T-helper 1 cell treated with Interleukin-12 subunit alpha and Interleukin-12 subunit beta and Interleukin-4 antibody, amounts not matched to agents 30 ng/mL and 1 ng/mL, for 36 hours (primary cell): ENCODE measurements at regions not wholly inside any gene's neighbourhood (a gene's known extent, or its start where the extent isn't known, plus 50 kb on each side); places are given as distances from the start of the nearest gene placed in this dataset.

Source experiments
- intact Hi-C: fragments of 100-400 bp; cut with micrococcal nuclease; formaldehyde crosslinking; loops from one replicate; pipeline ENCODE4 v1.15.1; 2024

DNA sequence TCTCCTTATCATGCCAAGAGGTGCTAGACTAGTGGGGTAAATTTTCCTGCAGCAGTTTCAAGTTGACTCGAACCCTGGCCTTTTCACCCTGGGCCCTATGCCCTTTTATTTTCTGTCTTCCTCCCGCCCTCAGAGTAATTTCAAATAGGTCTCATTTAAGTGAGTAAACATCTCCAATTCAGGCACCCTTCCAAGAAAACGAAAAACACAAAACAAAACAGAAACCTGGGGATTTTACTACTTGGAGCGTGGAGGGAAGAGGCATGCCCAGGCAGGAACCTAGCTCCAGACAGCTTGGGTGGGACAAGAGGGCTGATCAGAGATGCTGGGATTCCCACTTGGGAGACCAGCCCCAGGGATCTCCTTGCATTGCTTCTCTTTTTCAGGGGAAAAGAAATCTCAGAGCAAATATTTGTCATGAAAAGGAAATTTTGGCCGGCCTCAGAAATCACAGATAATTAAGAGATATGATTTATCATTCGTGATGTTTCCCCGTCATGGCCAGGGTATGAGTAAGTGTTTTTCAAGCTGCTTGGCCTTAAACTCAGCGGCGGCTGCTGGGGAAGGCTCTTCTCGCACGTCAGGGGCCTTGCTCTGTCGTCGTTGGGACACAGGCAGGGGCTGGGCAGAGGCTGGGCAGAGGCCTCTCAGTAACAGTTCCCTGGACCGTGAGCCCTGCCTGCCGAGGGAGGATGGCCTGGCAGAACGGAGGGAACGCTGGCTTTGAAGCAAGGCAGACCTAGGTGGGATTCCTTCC, 248.6 kb upstream of the KLF4 start:
- intact Hi-C loops: no loop called here

GRCh38 chr9:107737610-107737986, 248.0 kb upstream of the KLF4 start:
- intact Hi-C loops: no loop called here

DNA sequence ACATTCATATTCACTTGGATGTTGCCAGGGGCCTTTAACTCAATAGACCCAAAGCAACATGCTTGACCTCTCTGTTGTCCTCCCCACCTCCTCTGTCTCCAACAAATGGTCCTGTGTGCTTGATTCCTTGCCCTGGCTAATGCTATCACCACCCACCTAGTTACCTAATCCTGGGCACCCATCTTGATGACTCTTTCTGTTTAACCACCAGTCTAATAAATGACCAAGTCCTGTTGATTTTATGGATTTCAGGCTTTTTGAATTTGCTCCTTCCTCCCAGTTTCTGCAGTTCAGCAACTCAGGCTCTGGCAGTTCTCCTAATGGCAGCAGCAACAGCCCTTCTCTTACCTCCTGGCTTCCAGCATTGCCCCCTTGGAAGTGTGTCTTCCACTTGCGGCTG, 246.3 kb upstream of the KLF4 start:
- intact Hi-C loops: no loop called here

- intact Hi-C loops: no loop called here
Measured at GRCh38 chr9:107734256-107735013, 244.9 kb upstream of the KLF4 start.

- intact Hi-C loops: no loop called here
Measured at GRCh38 chr9:107733523-107733894, 243.9 kb upstream of the KLF4 start.

GRCh38 chr9:107732781-107733522, 243.4 kb upstream of the KLF4 start:
- intact Hi-C loops: no loop called here

GRCh38 chr9:107731115-107731762, 241.7 kb upstream of the KLF4 start:
- intact Hi-C loops: no loop called here

GRCh38 chr9:107730666-107731065, 241.1 kb upstream of the KLF4 start:
- intact Hi-C loops: no loop called here

GRCh38 chr9:107727086-107727780, 237.7 kb upstream of the KLF4 start:
- intact Hi-C loops: no loop called here

DNA sequence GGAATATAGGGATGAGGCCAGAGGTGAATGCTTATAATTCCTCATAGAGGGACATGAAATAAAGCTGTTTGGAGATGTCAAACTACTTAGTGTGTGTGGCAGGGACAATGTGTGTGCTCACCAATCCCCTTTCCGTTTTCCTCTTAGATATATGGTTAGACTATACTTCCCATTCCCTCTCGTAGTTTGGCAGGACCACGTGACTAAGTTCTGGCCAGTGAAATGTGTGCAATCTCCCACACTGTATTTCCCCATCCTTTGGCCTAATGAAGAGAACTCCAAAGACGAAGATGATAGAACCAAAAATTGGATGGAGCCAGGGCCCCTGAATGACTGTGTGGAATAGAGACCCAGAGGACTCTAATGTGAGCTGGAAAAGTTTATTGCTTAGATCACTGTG, 233.4 kb upstream of the KLF4 start:
- intact Hi-C loops: no loop called here

DNA sequence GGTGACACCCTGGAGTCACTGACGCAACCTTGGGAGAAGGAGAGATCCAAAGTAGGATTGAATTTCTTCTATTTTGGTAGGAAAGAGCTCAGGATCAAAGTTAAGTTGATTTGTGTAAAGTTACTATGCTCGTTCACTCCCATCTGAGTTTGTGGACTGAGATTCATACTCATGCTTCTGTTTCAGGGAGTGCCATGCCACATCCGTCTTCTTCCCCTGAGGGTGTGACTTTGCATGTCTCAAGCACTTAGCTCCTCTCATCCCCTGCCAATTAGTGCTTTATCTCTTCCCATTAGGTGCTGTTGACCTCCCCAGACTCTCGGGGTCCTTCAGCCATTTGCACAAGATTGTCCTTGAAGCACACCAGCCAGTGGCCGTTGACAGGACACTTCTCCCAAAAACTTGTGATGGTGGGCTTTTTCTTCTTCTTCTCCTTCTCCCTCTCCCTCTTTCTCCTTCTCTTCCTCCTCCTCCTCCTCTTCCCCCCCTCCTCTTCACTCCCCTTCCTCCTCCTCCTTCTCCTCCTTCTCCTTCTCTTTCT, 232.2 kb upstream of the KLF4 start:
- intact Hi-C loops: no loop called here

- intact Hi-C loops: no loop called here
Measured at GRCh38 chr9:107720501-107720900, 230.9 kb upstream of the KLF4 start.

DNA sequence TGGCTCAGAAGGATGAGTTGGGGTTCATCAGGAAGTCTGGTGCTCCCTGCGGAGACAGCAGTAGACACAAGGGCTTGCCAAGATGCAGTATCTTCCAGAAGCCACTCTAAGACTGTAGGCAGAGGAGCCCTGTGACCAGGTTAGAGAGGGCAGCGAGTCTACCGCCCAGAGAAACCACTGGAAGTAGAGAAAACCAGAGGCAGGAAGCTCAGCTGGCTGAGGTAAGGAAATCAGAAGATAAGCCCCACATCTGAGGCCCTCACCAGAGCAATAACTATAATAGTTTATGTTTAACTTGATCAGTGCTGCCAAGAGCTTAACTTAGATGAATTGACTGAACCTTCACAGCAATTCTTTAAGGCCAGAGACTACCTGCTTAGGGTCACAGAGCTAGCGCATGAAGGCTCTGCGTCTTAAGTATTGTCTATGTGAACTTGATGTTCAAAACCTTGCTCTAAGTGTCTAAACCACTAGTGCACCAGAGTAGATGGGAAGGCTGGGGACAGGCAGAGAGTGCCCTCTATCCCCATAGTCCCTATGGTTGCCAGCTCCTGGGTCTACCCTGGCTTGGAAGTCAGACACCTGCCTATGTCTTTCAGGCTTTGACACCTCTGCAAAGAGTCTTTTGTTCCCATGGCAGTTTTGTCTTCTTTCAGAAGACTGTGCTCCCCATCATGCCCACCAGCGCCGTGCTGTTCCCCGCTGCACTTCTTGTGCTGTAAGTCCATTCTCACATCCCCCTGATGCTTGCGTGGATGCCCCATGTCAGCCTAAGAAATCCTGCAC, 228.2 kb upstream of the KLF4 start:
- intact Hi-C loops: no loop called here

DNA sequence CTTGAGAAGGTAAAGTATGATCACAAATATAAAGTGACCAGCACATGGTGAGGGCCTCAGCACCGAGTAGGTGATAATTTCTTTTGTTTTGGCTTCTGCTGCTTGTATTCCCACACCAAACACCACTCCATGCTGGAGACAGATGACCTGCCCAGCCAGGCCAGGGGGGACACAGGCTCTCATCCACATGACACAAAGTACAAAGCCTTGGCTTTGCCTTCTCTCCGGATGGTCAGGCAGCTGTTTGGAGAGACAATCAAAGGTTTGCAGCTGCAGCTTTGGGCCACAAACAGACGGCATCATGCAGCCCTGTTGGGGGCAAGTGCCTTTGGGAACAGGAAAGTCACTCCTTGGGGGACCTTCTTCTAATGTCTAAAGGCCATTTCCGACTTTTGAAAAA, 226.2 kb upstream of the KLF4 start:
- intact Hi-C loops: no loop called here

DNA sequence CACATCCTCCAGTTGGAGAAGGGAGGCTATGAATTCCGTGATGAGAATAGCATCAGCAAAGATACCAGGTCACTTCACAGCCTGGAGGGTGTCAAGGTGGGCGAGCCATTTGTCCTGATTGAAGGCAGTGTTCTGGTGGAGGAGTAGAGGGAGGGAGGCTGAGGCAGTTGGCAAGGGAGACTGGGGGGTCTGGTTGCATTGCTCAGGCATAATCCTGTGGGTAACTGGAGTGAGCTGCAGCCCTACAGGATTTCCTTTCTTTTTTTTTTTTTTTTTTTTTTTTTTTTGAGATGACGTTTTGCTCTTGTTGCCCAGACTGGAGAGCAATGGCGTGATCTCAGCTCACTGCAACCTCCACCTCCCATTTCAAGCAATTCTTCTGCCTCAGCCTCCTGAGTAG, 223.9 kb upstream of the KLF4 start:
- intact Hi-C loops: no loop called here

DNA sequence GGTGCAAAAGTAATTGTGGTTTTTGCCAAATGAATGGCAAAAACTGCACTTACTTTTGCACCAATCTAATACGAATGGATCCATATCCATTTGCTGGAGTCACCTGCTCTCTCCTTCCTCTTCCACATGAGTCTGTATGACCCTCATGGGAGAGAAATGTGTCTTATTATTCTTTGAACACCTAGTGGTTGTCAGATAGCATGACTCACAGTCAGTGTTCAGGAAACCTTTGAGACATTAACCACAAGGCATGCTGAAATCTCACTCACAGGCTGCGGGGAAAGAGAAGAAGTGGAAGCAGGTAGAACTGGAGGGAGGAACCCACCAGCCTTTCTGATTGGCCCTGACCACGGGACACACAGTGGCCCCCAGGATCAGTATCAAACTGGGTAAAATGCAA, 222.8 kb upstream of the KLF4 start:
- intact Hi-C loops: no loop called here

GRCh38 chr9:107711542-107711941, 222.0 kb upstream of the KLF4 start:
- intact Hi-C loops: no loop called here

DNA sequence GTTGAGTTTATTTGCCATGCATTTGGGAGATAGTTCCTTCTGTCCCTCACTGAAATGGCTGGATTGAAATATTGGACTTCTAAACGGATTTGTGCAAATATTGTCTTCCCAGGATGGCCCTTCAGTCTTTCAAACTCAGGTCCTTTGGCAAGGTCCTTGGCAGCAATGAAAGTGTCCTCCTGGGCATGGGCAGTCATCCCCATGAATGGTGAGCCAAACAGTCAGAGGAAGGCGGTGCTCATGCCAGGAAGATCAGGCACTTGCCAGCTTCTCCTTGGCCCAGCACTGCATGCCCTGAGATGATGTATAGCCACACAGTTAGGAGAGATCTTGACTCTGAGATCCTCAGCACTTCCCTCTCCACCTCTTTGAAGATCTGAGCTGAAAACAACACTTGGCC, 221.4 kb upstream of the KLF4 start:
- intact Hi-C loops: no loop called here

GRCh38 chr9:107710546-107710945, 221.0 kb upstream of the KLF4 start:
- intact Hi-C loops: no loop called here

DNA sequence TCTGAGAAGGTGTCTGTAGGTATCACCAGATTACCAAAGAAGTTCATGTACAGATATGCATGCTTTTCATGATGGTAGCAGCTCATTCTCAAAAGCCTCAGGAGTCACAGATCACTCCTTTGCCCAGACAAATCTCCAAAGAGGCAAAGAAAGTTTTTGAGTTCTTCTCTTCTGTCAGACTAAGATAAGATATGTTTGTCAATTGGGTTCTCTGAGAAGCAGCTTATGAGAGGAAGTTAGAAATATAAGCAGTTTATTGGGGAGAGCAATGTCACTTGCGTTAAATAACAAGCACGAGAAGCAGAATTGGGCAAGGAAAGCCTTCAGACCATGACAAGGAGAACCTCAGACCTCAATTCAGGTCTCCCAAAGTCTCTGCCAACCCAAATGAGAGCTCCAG, 219.2 kb upstream of the KLF4 start:
- intact Hi-C loops: no loop called here
